ENCODE measurements at regions not wholly inside any gene's neighbourhood (a gene's known extent, or its start where the extent isn't known, plus 50 kb on each side); places are given as distances from the start of the nearest gene placed in this dataset.

DNA sequence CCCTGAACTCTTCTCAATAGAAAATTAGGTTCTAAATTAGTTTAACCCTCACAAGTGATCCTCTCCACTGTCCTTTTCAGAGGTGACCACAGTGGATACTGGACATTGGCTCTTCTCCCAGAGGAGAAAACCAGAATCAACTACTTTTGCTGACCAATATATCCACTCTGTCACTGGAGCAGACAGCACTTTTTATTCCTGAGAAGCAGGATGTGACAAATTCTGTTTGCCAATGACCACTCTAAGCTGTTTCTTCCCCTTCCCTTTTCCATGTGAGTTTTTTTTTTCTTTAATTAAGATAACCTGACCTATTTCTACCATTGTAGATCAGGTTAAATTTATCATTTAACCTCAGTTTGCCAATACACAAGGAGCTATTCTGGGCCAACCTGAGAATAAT is 79.7 kb upstream of the ZNF280D start:
- TF ChIP-seq, protein P1, sequence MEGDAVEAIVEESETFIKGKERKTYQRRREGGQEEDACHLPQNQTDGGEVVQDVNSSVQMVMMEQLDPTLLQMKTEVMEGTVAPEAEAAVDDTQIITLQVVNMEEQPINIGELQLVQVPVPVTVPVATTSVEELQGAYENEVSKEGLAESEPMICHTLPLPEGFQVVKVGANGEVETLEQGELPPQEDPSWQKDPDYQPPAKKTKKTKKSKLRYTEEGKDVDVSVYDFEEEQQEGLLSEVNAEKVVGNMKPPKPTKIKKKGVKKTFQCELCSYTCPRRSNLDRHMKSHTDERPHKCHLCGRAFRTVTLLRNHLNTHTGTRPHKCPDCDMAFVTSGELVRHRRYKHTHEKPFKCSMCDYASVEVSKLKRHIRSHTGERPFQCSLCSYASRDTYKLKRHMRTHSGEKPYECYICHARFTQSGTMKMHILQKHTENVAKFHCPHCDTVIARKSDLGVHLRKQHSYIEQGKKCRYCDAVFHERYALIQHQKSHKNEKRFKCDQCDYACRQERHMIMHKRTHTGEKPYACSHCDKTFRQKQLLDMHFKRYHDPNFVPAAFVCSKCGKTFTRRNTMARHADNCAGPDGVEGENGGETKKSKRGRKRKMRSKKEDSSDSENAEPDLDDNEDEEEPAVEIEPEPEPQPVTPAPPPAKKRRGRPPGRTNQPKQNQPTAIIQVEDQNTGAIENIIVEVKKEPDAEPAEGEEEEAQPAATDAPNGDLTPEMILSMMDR (IDR thresholded peaks at IDR 0.05): no peak
- TF ChIP-seq POLR2A (IDR thresholded peaks at IDR 0.05) (no peak), EP300 (IDR thresholded peaks at IDR 0.05; ENCODE audit: low read depth) (no peak)
